ENCODE measurements at regions not wholly inside any gene's neighbourhood (a gene's known extent, or its start where the extent isn't known, plus 50 kb on each side); places are given as distances from the start of the nearest gene placed in this dataset.

GRCh38 chr13:69204620-69205019 lies 903.0 kb upstream of the ATXN8OS start (continued):
- TF ChIP-seq ZNF248 (tag by site-specific recombination; IDR thresholded peaks at IDR 0.05) (no peak), ZNF571 (tag by site-specific recombination; IDR thresholded peaks at IDR 0.05) (no peak), ZBTB26 (tag by site-specific recombination; optimal IDR thresholded peaks at IDR 0.05) (no peak), ZSCAN18 (tag by site-specific recombination; IDR thresholded peaks at IDR 0.05) (no peak), ZNF2 (tag by site-specific recombination; IDR thresholded peaks at IDR 0.05) (no peak), ZNF791 (tag by site-specific recombination; IDR thresholded peaks at IDR 0.05) (no peak), ZNF138 (tag by site-specific recombination; IDR thresholded peaks at IDR 0.05; ENCODE audit: borderline replicate concordance) (0 out of 2 replicates have a peak, but pooled peaks have one; percentile 70), ZFHX2 (tag by site-specific recombination; conservative IDR thresholded peaks at IDR 0.05) (no peak), ZBTB48 (tag by site-specific recombination; IDR thresholded peaks at IDR 0.05) (no peak), GLI4 (tag by site-specific recombination; IDR thresholded peaks at IDR 0.05) (no peak), ZNF266 (tag by site-specific recombination; IDR thresholded peaks at IDR 0.05; ENCODE audit: low read depth) (peak; percentile 41; the same call in 1 of the 2 replicates), BCL6B (tag by site-specific recombination; IDR thresholded peaks at IDR 0.05) (no peak), ZNF362 (tag by site-specific recombination; IDR thresholded peaks at IDR 0.05) (no peak), ZNF112 (tag by site-specific recombination; IDR thresholded peaks at IDR 0.05) (no peak), SP3 (tag by site-specific recombination; IDR thresholded peaks at IDR 0.05) (no peak), ZBTB7A (tag by site-specific recombination; IDR thresholded peaks at IDR 0.05; ENCODE audit: low read depth) (no peak), MZF1 (tag by site-specific recombination; IDR thresholded peaks at IDR 0.05; ENCODE audit: borderline replicate concordance) (no peak), PRDM4 (tag by site-specific recombination; IDR thresholded peaks at IDR 0.05) (no peak), ZNF26 (tag by site-specific recombination; IDR thresholded peaks at IDR 0.05) (no peak), ZNF121 (tag by site-specific recombination; IDR thresholded peaks at IDR 0.05) (no peak), MYNN (tag by site-specific recombination; IDR thresholded peaks at IDR 0.05; ENCODE audit: borderline replicate concordance) (no peak), ZNF391 (tag by site-specific recombination; IDR thresholded peaks at IDR 0.05; ENCODE audit: borderline replicate concordance, low read depth) (no peak), REST (tag by site-specific recombination; IDR thresholded peaks at IDR 0.05) (peak; percentile 64), ZNF548 (tag by site-specific recombination; IDR thresholded peaks at IDR 0.05) (no peak), ZNF423 (tag by site-specific recombination; IDR thresholded peaks at IDR 0.05) (no peak), ZNF785 (tag by site-specific recombination; IDR thresholded peaks at IDR 0.05) (no peak), SALL2 (tag by site-specific recombination; IDR thresholded peaks at IDR 0.05; ENCODE audit: borderline replicate concordance) (no peak), ZNF404 (tag by site-specific recombination; IDR thresholded peaks at IDR 0.05) (no peak), ZNF623 (tag by site-specific recombination; IDR thresholded peaks at IDR 0.05) (peak; percentile 61)
